ENCODE measurements at regions not wholly inside any gene's neighbourhood (a gene's known extent, or its start where the extent isn't known, plus 50 kb on each side); places are given as distances from the start of the nearest gene placed in this dataset.
A peak's percentile ranks its signal among the peaks of the same experiment; 100 is the strongest.

DNA sequence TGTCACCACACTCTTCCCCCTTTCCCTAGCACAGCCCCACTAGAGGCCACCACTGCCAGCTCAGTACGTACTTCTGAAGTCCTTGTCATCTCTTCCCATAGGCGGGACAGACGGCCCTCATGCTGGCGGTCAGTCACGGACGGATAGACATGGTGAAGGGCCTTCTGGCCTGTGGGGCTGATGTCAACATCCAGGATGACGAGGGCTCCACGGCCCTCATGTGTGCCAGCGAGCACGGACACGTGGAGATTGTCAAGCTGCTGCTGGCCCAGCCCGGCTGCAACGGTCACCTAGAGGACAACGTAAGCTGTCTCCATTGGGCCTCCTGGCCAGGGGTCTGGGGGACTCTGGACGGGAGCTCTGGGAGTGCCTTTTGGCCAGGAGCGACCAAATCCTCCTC, 99.4 kb upstream of the DMRT1 start:
- H3K27me3 Mint-ChIP-seq (ENCODE audit: low read depth): no peaks in the 10 kb centered on the region
- H3K4me1 Mint-ChIP-seq (ENCODE audit: low read depth): peaks cover 3% of the 10 kb centered on the region
- H3K27ac Mint-ChIP-seq: no peak overlapping the region
- H3K4me3 Mint-ChIP-seq: no peak overlapping the region
- peaks cover 4% of the 10 kb centered on the region for H3K36me3 Mint-ChIP-seq (ENCODE audit: low read depth)
- no peaks in the 10 kb centered on the region for H3K9me3 Mint-ChIP-seq

DNA sequence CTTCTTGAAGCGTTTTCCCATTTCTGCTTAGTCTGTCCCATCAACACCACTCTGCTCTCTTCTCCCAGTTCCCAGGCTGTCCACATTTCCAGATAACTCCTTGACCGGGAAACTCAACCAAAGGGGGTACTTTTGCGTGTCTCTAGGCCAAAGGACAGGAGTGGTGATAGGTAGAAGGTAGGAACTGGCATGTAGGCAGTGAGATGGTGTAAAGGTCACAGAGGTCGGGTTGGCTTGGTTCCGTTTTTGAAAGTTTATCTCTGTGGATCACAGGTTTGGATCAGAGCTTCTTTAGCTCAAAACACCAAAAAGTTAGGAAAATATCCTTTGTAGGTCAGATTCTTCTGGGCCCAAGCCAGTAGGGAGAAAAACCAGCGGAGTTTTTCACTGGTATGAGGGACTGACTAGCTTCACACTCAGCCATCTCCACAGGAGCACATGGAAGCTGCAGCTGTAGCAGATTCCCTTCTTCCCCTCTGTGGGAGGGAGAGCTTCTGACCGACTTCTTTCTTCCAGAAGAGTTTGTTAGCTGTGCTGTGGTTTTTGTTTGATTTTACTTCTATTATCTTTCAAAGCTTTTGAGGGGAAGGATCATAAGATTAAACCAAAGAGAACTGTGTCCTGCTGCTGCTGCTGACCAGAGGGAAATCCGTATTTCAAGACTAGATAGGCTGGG, 98.4 kb upstream of the DMRT1 start:
- Mint-ChIP-seq H3K9me3 (no peaks in the 10 kb centered on the region), H3K4me1 (ENCODE audit: low read depth) (peaks cover 3% of the 10 kb centered on the region), H3K4me3 (no peak overlapping the region), H3K27me3 (ENCODE audit: low read depth) (no peaks in the 10 kb centered on the region), H3K27ac (no peak overlapping the region), H3K36me3 (ENCODE audit: low read depth) (peaks cover 4% of the 10 kb centered on the region)

DNA sequence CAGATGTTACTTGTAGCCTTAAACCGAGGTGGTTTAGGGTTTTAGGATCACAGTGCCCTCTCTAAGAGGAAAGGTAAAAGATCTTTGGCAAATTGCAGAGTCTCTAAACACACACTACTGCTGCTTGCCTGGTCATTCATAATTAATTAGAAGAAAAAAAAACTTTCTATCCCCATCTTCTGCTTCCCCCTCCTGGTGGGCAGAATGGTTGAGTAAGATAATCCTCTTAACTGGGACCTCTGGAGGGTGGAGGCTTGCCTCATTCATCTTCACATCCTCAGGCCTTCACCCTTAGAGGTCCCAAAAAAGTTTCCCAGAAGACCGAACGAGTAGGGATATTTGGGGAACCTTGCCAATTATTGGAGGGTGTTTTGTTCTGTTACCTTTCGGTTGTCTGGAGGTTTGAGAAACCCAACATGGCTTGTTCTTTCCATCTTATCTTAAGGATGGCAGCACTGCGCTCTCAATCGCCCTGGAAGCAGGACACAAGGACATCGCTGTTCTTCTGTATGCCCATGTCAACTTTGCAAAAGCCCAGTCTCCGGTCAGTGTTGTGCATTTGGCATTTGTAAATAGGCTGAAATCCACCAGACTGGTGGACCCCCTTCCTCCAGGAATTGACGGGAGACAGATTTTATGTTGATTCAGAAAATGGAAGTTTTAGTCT, 97.3 kb upstream of the DMRT1 start:
- Mint-ChIP-seq H3K9me3 (no peaks in the 10 kb centered on the region), H3K36me3 (ENCODE audit: low read depth) (peaks cover 4% of the 10 kb centered on the region), H3K27me3 (ENCODE audit: low read depth) (no peaks in the 10 kb centered on the region), H3K4me3 (no peak overlapping the region), H3K27ac (no peak overlapping the region), H3K4me1 (ENCODE audit: low read depth) (peaks cover 10% of the 10 kb centered on the region)

DNA sequence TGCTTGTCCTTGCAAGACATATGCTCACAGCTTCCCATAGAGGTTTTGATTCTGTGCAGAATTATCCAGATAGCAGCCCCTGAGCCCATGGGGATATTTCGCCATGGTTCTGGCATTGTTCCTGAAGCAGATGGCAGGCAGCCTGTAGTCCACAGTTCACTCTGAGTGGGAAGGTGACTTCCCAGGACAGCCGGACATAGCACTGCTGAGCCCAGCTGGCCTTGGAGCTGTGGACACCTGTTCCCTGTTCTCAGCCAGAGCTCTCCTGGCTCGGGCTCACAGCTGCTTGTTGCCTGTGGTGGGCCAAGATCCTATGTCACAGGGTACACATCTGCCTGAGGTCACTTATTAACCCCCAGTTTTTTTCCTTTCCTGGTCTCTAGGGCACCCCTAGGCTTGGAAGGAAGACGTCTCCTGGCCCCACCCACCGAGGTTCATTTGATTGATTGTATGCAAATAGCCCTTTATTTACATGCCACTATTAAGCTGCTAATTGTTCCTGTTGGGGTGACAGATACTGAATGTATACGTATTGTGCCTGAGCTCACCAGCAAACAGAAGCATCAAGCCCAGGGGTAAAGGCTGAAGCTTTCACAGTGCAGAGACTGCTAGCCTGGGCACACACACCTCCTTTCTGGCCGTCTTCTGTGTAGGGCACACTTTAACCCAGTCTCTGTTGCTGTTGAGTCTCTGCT, 96.6 kb upstream of the DMRT1 start:
- Mint-ChIP-seq H3K27ac (no peak overlapping the region), H3K4me1 (ENCODE audit: low read depth) (peaks cover 16% of the 10 kb centered on the region), H3K36me3 (ENCODE audit: low read depth) (peaks cover 4% of the 10 kb centered on the region), H3K4me3 (no peak overlapping the region), H3K9me3 (no peaks in the 10 kb centered on the region), H3K27me3 (ENCODE audit: low read depth) (no peaks in the 10 kb centered on the region)

DNA sequence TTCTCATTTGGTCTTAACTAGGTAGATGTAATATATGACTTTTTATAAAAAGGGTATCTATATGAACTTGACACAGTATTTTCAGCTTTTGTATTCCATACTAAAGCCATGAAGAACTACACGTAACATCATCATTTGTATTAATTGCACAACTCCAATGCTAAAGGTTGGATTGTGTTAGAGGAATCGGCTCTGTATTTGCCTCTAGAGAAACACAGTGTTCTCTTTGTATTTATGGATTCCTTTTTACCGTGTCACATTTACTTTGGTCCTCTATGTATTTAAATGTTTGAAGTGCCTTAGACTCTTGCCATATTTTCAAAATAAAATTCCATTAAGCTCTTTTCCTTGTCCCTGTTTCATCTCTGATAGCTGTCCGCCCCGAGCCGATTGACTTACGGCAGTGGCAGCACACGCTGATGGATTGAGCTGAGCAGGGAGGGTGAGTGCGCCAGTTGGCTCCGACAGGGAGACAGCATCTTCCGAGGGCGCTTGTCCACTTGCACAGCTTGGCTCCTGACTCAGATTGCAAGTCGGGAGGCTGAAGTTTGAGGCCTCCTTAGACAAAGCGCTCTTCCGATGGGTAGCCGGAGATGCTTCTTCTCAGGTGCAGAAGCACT, 95.6 kb upstream of the DMRT1 start:
- no peak overlapping the region for H3K4me3 Mint-ChIP-seq
- peaks cover 26% of the 10 kb centered on the region for H3K4me1 Mint-ChIP-seq (ENCODE audit: low read depth)
- H3K36me3 Mint-ChIP-seq (ENCODE audit: low read depth): peaks cover 4% of the 10 kb centered on the region
- H3K27ac Mint-ChIP-seq: no peak overlapping the region
- no peaks in the 10 kb centered on the region for H3K9me3 Mint-ChIP-seq
- no peaks in the 10 kb centered on the region for H3K27me3 Mint-ChIP-seq (ENCODE audit: low read depth)

GRCh38 chr9:746661-747434, 94.6 kb upstream of the DMRT1 start:
- Mint-ChIP-seq H3K4me3 (no peak overlapping the region), H3K36me3 (ENCODE audit: low read depth) (peaks cover 1% of the 10 kb centered on the region), H3K27me3 (ENCODE audit: low read depth) (no peaks in the 10 kb centered on the region), H3K27ac (no peak overlapping the region), H3K4me1 (ENCODE audit: low read depth) (peaks cover 35% of the 10 kb centered on the region), H3K9me3 (no peaks in the 10 kb centered on the region)

GRCh38 chr9:747567-747966, 93.9 kb upstream of the DMRT1 start:
- no peaks in the 10 kb centered on the region for H3K27me3 Mint-ChIP-seq (ENCODE audit: low read depth)
- no peak overlapping the region for H3K27ac Mint-ChIP-seq
- H3K4me1 Mint-ChIP-seq (ENCODE audit: low read depth): peaks cover 40% of the 10 kb centered on the region
- H3K9me3 Mint-ChIP-seq: no peaks in the 10 kb centered on the region
- no peaks in the 10 kb centered on the region for H3K36me3 Mint-ChIP-seq (ENCODE audit: low read depth)
- H3K4me3 Mint-ChIP-seq: no peak overlapping the region

DNA sequence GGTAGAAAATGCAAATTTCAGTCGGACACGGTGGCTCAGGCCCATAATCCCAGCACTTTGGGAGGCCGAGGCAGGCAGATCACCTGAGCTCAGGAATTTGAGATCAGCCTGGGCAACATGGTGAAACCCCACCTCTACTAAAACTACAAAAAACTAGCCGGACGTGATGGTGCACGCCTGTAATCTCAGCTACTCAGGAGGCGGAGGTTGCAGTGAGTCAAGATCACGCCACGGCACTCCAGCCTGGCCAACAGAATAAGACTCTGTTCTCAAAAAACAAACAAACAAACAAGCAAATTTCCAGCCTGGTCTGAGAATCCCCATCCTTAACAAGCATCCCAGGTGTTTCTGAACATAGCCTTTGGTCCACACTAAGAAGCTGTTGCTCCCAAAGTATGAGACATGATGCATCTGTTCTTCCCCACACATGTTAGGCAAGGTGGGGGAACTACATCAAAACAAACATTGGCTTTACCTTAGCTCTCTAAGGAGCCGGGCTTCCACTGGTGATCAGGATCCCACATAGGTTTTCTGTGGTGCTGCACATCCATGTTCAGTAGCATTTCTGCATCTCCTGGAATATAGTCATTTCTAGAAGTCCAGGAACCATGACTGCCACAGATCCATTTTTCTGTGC, 92.5 kb upstream of the DMRT1 start:
- H3K4me1 Mint-ChIP-seq (ENCODE audit: low read depth): peaks cover 40% of the 10 kb centered on the region
- H3K27me3 Mint-ChIP-seq (ENCODE audit: low read depth): no peaks in the 10 kb centered on the region
- no peaks in the 10 kb centered on the region for H3K9me3 Mint-ChIP-seq
- H3K4me3 Mint-ChIP-seq: no peak overlapping the region
- H3K27ac Mint-ChIP-seq: no peak overlapping the region
- no peaks in the 10 kb centered on the region for H3K36me3 Mint-ChIP-seq (ENCODE audit: low read depth)

DNA sequence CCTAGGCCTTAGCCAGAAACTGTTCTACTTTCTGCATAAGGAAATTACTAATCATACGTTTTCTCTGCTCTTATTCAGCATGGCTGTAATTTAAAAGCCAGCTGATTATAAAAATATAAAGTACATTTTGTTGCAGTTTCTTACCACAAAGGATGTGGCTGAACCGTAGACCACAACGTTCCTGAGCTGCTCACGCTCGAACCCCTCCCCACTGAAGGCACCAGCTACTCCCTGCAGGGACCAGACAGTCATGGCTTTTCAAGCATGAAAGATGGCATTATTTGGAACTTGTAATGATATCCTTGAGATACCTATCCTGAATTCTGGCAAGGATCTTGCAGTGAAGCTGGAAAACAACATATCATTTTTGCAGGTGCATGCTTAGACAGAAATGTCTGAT, 91.8 kb upstream of the DMRT1 start:
- Mint-ChIP-seq H3K4me3 (no peak overlapping the region), H3K27ac (no peak overlapping the region), H3K4me1 (ENCODE audit: low read depth) (peaks cover 42% of the 10 kb centered on the region), H3K9me3 (no peaks in the 10 kb centered on the region), H3K27me3 (ENCODE audit: low read depth) (no peaks in the 10 kb centered on the region), H3K36me3 (ENCODE audit: low read depth) (no peaks in the 10 kb centered on the region)

DNA sequence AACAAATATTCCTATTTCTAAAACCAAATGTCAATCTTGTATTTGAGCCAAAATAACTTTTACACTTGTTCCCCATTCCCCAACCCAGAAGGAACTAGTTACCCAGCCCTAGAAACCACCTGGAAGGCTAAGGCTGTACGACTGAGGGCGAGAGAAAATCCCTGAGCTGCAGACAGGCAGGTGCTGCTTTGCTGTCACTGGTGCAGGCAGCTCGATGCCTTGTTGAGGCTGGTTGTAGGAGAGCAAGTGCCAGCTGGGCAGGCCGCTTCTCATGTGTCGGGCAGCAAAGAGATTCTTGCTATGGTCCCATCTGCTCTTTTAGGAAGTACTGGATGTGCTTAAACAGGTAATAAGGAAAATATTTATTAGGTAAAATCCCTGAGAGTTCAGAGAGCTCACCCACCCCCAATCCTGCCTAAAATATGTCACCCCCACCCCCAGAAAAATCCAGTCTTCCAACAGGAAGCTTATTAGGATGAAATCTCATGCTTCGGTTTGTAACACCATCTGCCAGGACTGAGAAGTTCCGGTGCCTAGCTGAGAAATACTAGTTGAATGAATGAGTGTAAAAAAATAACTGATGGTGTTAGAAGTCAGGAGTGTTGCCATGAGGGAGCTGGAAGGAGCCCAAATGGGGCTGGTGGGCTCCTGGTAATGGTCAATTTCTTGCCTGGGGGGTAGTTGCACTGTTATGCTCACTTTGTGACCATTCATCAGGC, 91.1 kb upstream of the DMRT1 start:
- no peak overlapping the region for H3K27ac Mint-ChIP-seq
- H3K27me3 Mint-ChIP-seq (ENCODE audit: low read depth): no peaks in the 10 kb centered on the region
- no peak overlapping the region for H3K4me3 Mint-ChIP-seq
- peaks cover 48% of the 10 kb centered on the region for H3K4me1 Mint-ChIP-seq (ENCODE audit: low read depth)
- no peaks in the 10 kb centered on the region for H3K36me3 Mint-ChIP-seq (ENCODE audit: low read depth)
- no peaks in the 10 kb centered on the region for H3K9me3 Mint-ChIP-seq

DNA sequence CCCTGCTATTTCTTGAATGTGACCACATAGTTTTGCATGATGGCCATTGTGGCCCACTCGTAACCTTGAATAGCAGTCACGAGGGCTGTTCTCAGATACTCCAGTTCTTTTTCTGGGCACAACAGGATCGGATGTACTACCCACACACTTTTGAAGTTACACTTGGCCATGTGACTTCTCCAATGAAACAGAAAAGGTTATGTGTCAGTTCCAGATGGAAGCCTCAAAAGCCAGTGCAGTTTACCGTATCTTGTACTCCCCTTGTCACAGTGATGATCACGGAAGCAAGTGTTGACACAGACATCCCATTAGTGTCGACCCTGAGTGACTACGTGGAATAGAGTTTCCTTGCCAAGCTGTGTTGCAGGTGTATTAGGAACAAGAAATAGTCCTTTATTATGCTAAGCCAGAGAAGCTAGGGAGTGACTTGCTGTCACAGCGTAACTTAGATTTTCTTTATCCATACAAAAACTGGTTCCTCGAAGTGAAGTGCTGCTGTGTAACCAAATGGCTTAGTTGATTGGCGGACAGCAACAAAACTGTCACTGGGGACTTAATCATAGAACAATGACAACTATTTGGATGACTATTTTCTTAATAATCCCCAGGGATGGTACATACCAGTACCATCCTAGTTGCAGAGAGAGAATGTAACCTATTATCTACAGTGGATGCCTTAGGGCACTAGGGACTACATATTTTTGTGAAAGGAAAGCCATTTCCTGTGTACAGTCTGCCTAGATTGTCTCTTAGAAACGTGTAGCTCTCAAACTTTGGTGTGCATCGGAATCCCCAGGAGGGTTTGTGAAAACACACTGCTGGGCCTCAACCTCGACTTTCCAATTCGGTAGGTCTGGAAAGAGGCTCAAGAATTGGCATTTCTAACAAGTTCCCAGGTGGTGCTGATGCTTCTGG, 90.1 kb upstream of the DMRT1 start:
- Mint-ChIP-seq H3K4me3 (no peak overlapping the region), H3K4me1 (ENCODE audit: low read depth) (peaks cover 57% of the 10 kb centered on the region), H3K27me3 (ENCODE audit: low read depth) (no peaks in the 10 kb centered on the region), H3K36me3 (ENCODE audit: low read depth) (no peaks in the 10 kb centered on the region), H3K9me3 (no peaks in the 10 kb centered on the region), H3K27ac (peak overlapping the region; percentile 44)

DNA sequence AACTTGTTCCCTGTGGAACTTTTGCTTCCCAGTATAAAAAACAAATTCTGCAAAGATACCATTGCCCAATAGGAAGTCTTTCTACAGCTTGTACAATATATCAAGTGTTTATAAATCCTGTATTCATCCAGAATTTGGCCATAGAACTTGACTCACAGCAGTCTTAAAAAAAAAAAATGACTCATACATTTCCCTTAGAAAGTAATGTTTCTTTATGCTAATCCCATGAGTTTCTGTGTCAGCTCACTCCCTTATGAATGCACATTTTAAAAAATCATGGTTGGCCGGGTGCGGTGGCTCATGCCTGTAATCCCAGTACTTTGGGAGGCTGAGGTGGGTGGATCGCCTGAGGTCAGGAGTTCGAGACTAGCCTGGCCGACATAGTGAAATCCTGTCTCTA, 89.3 kb upstream of the DMRT1 start:
- Mint-ChIP-seq H3K9me3 (no peaks in the 10 kb centered on the region), H3K4me3 (no peak overlapping the region), H3K27me3 (ENCODE audit: low read depth) (peaks cover under 1% of the 10 kb centered on the region), H3K36me3 (ENCODE audit: low read depth) (no peaks in the 10 kb centered on the region), H3K4me1 (ENCODE audit: low read depth) (peaks cover 53% of the 10 kb centered on the region), H3K27ac (no peak overlapping the region)

Data from T-helper 1 cell treated with Interleukin-12 subunit alpha and Interleukin-12 subunit beta and Interleukin-4 antibody, amounts not matched to agents 30 μg/mL and 1 μg/mL, for 36 hours (primary cell).